GM21723 (cell line): ENCODE measurements at regions not wholly inside any gene's neighbourhood (a gene's known extent, or its start where the extent isn't known, plus 50 kb on each side); places are given as distances from the start of the nearest gene placed in this dataset.

Experiments
- ATAC-seq: cut with Tn5 transposase; IDR thresholded peaks from one replicate; pipeline ENCODE4 v1.9.1; 2021; ENCODE audit warnings: mild to moderate bottlenecking, moderate library complexity; ENCODE audit not compliant: unreplicated experiment

DNA sequence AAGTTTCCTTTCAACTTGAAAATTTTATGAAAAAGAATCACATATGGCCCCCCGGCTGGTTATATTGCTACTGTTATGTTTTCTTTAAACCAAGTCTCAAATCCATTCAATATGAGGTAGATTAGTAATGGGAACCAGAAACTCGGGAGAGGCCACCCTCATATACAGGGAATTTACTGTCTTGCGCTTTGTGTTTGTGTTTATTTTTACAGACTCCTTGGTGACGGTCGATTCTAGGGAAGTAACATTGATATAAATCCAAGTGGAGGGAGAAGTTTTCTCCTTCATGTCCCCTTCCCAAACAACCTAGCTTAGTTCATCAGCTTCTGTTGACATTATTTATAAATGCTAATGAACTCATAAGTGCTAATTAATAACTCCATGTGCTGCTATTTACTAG lies 163.5 kb upstream of the LMO4 start:
- ATAC-seq, result no peak

DNA sequence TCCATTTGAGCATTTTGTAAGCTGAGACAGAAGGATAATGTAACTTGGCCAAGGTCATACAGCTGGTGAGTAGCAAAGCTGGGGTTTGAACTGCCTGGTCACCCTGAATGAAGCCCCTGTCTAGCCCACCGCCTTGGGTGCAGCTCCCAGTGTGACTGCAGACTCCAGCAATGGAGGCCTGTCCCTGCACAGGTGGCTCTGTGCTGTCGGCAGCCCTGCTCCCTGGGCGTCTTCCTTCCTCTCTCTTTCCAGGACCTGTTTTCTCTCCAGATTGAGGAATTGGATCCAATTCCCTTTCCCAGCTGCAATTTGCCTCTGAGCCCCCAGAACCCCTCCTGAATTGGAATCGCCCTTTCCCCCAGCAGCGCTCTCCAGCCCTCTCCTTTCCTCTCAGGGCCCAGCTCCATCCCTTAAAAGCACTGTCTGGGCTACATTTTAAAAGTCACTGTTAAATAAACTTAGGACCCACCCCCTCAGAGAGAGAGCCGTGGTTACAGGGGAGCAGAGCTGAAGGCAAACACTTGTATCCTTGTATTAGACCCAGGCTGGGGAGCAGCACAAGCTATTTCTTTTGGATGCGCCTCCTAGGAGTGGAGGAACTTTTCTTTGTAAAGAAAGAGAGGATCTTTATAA lies 161.4 kb upstream of the LMO4 start:
- no peak for ATAC-seq

DNA sequence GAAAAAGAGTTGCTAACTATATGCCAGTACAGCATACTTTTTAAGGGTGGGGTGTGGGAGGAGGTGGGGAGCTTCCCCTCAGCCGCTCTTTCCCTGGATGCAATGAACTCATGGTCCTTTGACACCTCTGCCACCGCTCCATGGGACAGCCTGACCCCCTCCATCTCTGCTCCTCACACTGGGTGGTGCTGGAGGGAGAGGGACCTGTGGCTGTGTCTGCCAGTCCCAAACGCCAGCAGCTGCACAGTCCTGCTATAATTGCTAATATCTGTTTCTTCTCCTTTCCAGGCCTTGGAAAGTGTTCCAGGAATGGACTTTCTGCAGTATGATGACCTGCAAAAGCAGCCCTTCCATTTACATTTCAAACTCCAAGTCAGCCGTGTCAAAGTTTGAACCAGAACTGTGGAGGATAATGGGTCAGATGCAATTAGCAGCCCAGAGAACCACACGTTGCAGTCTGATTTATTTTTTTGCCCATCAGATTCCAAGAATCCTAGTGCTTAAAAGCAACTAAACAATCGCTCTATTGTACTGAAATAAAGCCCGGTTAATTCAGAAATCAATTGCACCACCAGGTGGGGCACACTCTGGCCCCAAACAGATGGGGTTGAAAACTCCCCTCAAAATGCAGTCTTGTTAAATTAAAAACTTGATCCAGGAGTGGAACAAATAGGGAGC lies 160.7 kb upstream of the LMO4 start:
- ATAC-seq, result no peak

DNA sequence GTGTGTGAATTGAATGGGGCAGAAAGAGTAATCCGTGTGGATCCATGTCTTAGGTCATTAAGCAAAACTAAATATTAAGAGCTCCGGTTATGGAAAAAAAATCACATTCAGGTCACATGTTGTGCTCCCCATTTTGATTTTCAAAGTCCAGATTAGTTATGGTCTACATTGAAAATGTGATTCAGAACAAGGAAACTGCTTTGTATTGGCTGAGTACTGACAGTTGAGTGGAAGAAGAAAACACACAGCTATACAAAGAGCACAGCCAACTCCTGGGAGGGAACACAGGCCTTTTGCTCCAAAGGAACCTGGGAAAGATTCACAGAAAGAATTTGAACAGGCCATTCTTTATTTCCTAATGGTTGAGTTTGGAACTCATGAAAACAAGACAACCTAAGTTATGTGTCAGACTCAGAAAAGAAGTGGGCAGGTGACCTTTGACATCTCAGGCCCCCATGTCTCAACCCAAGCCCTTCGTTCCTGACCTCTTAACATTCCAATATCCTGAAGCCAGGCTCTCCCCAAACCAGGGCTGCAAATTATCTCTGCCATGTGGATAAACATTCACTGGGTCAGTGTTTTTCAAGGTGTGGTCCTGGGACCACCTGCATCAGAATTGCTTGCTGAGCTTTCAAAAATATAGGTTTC lies 159.3 kb upstream of the LMO4 start:
- no peak for ATAC-seq

DNA sequence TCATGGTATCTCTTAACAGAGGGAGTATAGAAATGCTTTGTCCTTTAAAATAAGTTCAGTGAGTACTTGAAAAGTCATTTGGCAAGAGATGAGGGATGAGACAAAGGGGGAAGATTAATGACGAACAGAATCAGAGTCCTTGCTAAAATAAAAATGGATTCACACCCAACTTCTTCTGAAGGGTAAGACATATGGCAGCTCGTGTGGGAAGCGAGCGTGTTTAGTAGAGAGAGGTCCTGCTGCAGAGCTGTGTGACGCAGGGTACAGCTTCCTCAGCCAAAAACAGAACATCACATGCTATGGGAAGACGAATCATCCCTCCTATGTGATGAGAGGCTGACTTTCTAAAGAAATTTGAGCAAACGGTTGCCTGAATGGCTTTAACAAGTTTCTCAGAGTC lies 158.5 kb upstream of the LMO4 start:
- no peak for ATAC-seq

DNA sequence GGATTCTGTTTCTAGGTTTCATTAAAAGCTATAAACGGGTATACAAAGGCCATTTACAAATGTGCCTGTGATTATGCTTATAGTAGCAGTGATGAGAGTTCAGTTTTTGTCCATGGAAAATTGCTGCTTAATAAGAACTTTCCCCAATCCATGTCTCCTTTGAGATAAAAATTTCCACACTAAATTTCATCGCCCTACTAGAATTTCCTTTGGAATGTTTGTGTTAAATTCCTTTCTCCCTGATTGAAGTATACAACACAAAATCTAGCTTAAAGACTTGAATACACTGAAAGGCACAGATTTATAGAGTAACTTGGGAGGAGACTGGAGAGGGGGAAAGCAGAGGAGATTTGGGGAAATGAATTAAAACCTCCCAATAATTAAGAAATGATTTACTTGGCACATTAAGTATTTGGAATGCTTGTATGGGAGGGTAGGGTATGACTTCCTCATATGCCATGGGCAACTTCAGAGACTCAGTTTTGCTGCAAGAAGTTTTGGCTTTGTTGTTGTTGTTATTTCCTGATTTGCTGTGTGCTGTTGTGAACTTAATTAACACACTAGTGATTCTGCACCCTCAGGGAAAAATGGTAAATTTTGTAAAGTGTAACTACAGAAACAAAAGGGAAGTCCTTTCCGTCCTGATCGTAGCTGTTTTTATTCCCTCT lies 157.6 kb upstream of the LMO4 start:
- ATAC-seq, result no peak

DNA sequence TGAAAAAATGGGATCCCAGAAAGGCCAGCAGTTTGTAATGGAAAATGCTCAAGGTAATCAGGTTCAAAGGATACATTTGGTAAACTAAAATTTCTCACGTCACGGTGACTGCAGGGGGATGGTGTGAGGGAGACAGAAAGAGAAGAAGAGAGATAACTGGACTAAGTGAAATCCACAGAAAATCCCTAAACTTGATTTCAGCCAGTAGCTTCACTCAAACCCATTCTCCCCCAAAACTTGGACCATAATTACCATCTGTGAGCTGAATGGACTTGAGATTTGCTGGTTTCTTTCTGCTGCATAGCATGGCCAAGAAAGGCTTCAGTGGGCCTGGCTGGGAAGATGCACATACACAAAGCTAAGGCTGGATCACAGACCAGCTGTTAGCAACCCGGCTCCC lies 155.4 kb upstream of the LMO4 start:
- ATAC-seq, result no peak

DNA sequence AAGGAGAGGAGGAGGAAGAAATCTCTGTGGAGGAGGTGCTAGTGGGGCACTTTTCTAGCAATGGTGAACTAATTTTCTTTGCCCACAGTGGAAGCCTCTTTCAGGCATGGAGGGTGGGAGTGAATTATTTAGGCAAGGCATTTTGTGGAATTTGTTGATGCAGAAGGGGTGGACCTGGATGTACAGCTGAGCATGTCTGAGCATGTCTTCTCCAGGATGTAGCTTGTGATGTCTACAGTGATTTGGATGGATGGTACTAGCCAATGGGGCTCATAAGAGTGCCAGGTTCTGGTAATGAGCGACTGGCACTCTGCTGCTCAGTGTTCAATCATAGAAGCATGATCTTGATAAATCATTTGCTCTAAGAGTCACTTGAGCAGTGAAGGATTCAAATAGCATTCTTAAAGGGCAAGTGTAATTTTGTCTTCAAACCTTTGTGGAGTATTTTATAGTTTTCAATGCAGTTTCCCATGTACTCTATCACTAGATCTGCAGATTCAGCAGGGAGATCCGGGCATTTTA lies 153.9 kb upstream of the LMO4 start:
- ATAC-seq, result no peak

DNA sequence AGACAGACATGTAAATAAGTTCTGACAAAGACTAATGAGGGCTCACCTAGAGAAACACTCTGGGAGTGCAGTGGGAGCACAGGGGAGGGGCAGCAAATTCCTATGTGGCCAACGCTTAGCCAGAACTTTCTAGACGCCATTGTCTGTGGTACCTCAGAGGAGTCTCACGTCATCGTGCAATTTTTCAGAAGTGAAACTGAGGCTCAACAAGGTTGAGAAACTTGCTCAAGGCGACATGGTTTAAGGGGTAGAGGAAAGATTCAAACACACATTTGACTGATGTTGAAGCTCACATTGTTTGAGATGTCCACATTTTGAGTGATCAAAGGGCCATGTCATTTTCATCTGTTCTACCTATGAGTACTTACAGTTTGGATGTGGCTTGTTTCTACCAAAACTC lies 152.6 kb upstream of the LMO4 start:
- no peak for ATAC-seq

DNA sequence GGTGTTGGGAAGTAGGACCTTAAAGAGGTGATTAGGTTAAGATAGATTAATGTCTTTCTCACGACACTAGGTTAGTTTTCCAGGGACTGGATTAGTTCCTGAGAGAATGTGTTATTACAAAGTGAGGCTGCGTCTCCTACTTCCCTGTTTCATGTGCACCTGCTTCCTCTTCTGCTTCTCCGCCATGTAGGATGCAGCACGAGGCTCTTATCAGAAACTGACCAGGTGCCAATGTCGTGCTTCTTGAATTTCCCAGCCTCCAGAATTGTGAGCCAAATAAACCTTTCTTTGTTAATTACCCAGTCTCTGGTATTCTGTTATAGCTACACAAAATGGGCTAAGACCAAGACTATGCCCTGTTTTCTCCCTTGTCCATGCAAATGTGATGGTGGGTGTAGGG lies 152.2 kb upstream of the LMO4 start:
- no peak for ATAC-seq

DNA sequence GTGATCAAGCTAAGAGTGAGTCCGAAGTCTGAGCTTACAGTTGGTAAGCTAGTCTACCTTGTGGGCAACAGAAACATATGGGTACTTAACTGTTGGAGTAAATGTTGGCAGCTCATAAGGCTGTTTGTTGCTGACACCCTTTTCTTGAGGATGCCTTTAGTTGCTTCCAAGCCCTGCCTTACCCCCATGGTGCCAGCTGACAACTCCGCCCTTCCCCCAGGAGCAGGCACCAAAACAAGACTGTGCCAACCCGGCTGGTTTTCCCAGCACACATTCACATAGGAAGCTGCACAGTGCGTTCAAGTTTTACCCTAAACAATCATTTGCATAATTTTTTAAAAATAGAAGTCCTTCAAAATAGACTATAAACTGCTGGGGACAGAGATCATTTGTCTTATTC lies 150.2 kb upstream of the LMO4 start:
- ATAC-seq, result no peak

DNA sequence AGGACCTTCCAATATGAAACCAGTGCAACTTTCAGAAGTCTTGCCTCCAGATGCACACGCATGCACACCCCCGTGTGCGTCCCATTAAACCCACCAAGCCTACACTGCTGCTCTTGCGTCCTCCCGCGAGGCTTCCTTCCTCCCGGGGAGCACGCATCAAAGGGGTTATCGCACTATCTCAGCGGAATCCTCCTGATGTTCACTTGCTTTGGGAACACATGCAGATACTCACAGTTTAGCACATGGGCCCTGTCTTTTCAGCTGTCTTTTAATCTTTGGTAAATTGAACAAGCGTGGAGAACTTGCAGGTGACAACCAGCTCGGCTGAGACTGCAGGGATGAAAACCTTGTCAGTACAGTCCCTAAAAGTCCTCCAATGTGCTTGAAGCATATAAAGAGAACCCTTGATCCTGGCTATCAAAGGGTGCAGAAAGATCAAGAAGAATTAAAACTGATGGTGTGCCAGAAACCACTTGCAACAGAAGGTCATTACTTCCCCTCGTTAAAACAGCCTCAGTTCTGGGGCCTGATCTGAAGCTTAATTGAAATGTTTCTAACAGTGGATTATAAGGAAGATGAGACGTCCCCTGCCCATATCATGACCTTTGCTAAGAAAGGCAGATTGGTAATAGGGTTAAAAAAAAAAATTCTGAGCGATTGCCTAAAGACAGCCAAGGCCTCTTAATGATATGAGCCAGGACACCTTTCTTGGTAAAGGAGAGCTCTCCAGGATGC lies 149.4 kb upstream of the LMO4 start:
- ATAC-seq, result no peak

DNA sequence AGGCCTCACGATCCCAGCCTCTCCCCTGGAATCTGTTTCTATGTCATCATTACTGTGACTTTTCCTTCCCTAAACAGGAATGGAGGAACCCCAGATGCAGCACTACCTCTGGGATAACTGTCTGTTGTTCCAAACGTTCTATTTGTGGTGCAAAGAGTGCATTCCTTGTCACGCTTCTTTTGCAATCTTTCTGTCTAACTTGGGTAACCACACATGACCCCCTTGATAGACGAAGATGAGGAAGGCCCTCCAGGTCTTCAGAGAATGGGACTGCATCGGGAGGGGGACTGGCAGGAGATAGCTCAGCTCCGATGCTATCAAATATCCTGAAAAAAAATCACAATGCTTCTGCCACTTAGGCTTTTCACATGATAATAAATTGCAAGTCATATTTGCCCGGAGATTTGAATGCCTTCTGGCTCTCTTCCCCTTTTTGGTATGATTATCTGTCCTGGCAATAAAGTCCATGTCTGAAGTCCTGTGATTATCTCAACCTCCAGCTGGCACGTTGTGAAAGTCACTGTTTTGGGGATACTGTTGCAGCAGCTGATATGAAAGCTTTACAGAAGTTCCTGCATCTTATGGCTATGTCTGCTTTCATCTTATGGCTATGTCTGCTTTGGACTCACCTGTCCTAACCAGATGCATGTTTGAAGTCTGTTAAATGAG lies 148.7 kb upstream of the LMO4 start:
- ATAC-seq, result no peak

DNA sequence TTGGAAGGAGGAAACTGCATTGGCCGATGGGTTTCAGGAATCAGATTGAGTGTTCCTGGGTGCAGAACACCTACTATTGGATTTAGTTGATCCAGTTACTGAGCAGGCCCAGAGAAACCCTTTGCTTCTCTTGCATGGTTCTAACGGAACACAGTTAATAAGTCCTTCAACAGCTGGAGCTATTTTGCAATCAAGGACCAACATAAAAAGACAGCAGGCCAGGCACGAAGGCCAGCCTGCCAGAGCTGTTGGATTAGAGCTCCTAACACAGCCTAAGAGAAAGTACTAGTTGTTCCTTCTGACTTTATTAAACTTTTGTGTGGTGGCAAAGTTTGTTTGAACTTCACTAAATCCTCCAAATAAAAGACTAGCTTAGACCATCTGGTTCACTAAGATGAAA lies 148.0 kb upstream of the LMO4 start:
- no peak for ATAC-seq

DNA sequence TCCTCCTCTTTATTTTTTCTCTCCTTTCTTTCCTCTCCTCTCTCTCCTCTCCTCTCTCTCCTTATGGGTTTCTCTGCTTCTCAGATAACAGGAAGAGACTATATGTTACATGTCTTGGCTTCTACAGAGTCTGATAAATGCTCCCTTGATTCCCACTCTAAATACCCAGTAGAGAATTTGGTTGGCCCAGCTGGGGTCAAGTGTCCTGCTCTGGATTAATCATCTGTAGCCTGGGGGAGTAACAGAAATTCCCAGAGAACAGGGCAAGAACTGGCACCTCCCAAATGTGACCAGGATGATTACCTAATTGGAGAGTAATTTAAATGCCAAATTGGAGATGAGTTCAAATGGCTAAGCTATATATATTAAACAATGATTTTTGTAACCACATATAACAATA lies 146.1 kb upstream of the LMO4 start:
- no peak for ATAC-seq

DNA sequence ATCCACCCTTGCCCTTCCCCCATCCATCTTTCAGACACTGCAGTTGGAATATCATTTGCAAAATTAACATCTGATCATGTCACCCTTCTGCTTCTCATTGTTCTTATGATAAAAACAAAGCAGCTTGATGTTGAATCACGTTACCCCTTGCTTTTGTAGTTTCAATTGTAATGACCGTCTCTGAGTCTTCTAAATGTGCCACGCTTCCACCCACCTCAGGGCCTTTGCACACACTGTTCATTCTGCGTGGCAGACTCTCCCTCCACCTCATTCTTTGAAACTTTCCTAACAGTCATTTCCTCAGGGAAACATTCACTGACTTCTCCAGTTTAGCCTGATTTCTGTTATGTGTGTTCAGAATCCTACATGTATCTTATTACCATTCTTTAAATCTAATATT lies 143.6 kb upstream of the LMO4 start:
- ATAC-seq, result no peak

DNA sequence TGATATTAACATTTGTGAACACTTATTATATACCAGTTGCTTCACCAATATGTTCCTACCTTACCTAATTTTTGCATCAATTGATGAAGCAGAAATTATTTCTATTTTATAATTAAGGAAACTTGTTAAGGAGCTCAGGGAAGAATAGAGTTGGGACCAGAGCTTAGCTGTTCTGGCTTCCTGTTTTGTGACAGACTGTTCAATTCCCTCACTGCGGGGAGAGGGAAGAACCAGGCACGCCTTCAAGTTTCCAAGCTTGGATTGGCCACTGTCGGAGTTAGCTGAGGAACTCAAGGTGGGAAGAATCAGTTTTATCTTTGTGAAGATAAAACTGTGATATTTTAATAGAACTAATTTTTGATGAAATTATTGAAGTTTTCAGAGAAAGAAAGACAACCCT lies 142.3 kb upstream of the LMO4 start:
- ATAC-seq, result no peak

DNA sequence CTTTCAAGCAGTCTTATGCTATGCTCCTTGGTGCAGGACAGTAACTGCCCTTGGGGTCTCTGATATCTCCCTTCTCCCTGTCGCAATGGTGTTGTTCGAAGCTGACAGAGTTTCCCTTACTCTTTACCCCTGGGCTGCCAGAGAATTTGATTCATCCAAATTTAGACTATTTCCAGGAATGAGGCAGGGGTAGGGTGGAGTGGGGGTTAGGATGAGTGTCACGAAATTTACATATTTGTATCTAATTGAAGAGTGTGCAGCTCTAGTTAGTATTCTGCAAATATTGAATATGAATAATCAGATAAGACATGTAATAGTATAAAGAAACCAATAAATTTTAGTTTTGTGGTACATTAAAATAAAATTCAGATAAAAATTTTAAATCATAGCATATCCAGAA lies 140.0 kb upstream of the LMO4 start:
- no peak for ATAC-seq

DNA sequence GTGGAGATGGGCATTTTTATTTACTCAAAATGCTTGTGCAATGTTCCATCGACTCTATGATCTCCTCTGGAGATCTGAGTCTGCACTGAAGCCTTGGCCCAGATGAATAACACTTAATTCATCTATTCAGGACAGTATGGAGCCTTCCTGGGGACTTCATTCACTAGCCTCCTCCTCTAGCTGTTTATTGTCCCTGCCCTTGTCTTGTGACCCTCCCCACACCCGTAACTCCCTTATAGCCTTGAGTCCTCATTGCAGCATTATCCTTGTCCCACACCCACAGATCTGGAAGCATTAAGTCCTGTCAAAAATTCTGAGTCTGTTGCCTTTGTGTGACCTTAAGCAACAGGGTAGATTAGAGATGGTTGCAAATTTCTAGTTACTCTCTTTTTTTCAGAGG lies 138.3 kb upstream of the LMO4 start:
- no peak for ATAC-seq

DNA sequence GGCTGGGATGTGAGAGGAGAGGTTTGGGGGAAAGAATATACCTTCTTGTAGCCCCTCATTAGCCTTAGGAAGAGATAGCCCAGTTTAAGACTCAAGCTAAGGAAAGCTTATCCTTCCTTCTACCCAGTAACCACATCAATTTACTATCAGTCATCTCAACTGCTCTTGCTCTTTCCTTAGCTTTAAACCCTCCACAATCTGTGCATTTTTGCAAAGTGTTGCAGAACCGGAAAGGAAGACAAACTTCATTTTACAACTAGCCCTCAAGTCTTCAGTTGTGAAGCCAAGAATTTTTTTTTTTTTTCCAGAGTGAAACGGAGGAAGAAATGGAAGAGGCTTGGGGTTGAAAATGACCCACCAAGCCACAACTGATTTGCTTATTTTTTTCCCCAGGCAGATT lies 137.0 kb upstream of the LMO4 start:
- ATAC-seq, result no peak
